ENCODE measurements at regions not wholly inside any gene's neighbourhood (a gene's known extent, or its start where the extent isn't known, plus 50 kb on each side); places are given as distances from the start of the nearest gene placed in this dataset.

- TF ChIP-seq MYNN (tag by site-specific recombination; IDR thresholded peaks at IDR 0.05; ENCODE audit: borderline replicate concordance) (no peak), ZNF830 (tag by site-specific recombination; IDR thresholded peaks at IDR 0.05; ENCODE audit: low read depth) (no peak)
Measured at GRCh38 chr3:94405258-94406035, 342.6 kb downstream of the NSUN3 start.

All from HEK293 (cell line).